HL-60 (cell line): ENCODE measurements at regions not wholly inside any gene's neighbourhood (a gene's known extent, or its start where the extent isn't known, plus 50 kb on each side); places are given as distances from the start of the nearest gene placed in this dataset.

Experiments
- DNase-seq, 2 experiments: peaks; one replicate each; pipeline ENCODE4 v3.0.0-alpha.2; 2010 to 2020; ENCODE audit warnings: low read depth in 1 of 2, low spot score in 1 of 2
- H3K27ac ChIP-seq: fragments of 250-450 bp; sonication (Bioruptor Pico); replicated peaks from 2 replicates; pipeline ENCODE4 v1.5.1; 2020; ENCODE audit warnings: mild to moderate bottlenecking, moderate library complexity
- H3K27me3 ChIP-seq: fragments of 250-450 bp; sonication (Bioruptor Pico); 2 replicates; pipeline ENCODE4 v1.5.1; 2021; ENCODE audit warnings: mild to moderate bottlenecking, moderate library complexity; ENCODE audit not compliant: insufficient read depth, poor library complexity, severe bottlenecking
- H3K4me3 ChIP-seq: replicated peaks from 2 replicates; pipeline ENCODE4 v1.5.1; 2011; ENCODE audit warnings: mild to moderate bottlenecking, control low read depth, low read length; ENCODE audit not compliant: insufficient read depth
- CTCF ChIP-seq: IDR thresholded peaks from one replicate; pipeline ENCODE4 v1.5.1; 2011; ENCODE audit warnings: low read length, control low read depth, inconsistent platforms; ENCODE audit not compliant: insufficient read depth
- GABPA ChIP-seq: IDR thresholded peaks from 2 replicates; pipeline ENCODE4 v1.6.1; 2012; ENCODE audit warnings: low read depth
- POLR2AphosphoS5 ChIP-seq: IDR thresholded peaks from 2 replicates; pipeline ENCODE4 v1.6.1; 2012; ENCODE audit warnings: low read depth
- REST ChIP-seq: IDR thresholded peaks from 2 replicates; pipeline ENCODE4 v1.6.1; 2012; ENCODE audit warnings: low read depth; ENCODE audit not compliant: insufficient replicate concordance
- SPI1 ChIP-seq: IDR thresholded peaks from 2 replicates; pipeline ENCODE4 v1.6.1; 2012; ENCODE audit warnings: low read depth, mild to moderate bottlenecking, borderline replicate concordance

GRCh38 chr2:4417771-4418170 lies 714.4 kb downstream of the DCDC2C start:
- no peak overlapping the region for H3K27ac ChIP-seq
- DNase-seq = no peak
- H3K4me3 ChIP-seq = no peak overlapping the region
- H3K27me3 ChIP-seq = no peaks in the 10 kb centered on the region
- no peak for TF ChIP-seq CTCF
- no peak for TF ChIP-seq GABPA
- no peak for TF ChIP-seq SPI1
- no peak for TF ChIP-seq POLR2AphosphoS5
- no peak for TF ChIP-seq REST

GRCh38 chr2:4420032-4420431 lies 716.7 kb downstream of the DCDC2C start:
- no peak for DNase-seq
- TF ChIP-seq REST = no peak
- no peak for TF ChIP-seq CTCF
- TF ChIP-seq GABPA = no peak
- no peak for TF ChIP-seq POLR2AphosphoS5
- Histone ChIP-seq H3K27ac (no peak overlapping the region), H3K4me3 (no peak overlapping the region), H3K27me3 (no peaks in the 10 kb centered on the region)

DNA sequence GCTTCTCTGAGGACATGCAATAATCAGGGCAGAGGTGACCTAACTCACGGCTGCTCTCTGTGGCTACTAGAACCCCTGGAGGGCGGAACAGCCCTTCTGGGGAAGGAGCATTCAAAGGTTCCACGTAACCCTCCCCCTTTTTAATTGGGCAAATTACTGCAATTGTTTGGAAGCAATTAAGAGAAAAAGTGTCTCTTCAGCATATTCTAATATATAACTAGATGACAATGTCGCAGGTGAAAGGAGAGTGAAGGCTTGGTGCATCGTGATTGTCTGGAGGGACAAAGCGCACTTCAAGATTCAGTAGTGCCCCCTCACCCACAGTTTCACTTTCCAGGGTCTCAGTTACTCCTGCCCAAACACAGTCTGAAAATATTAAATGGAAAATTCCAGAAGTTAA lies 720.8 kb downstream of the DCDC2C start:
- Histone ChIP-seq H3K27ac (no peak overlapping the region), H3K27me3 (no peaks in the 10 kb centered on the region), H3K4me3 (no peak overlapping the region)
- TF ChIP-seq REST (no peak), POLR2AphosphoS5 (no peak), SPI1 (no peak), CTCF (no peak), GABPA (no peak)
- DNase-seq = no peak
